HG02852 (cell line): ENCODE measurements at regions not wholly inside any gene's neighbourhood (a gene's known extent, or its start where the extent isn't known, plus 50 kb on each side); places are given as distances from the start of the nearest gene placed in this dataset.
"Not testable (repeated sequence)": the region's sequence is repeated elsewhere in the genome, so short reads cannot be mapped to it uniquely, and the experiment has no call there.

Source experiments
- ATAC-seq: cut with Tn5 transposase; IDR thresholded peaks from one replicate; pipeline ENCODE4 v1.9.1; 2021; ENCODE audit warnings: mild to moderate bottlenecking, moderate library complexity; ENCODE audit not compliant: unreplicated experiment

- ATAC-seq, result no peak
Measured at GRCh38 chr12:83321971-83322370, 635.3 kb downstream of the TMTC2 start.

DNA sequence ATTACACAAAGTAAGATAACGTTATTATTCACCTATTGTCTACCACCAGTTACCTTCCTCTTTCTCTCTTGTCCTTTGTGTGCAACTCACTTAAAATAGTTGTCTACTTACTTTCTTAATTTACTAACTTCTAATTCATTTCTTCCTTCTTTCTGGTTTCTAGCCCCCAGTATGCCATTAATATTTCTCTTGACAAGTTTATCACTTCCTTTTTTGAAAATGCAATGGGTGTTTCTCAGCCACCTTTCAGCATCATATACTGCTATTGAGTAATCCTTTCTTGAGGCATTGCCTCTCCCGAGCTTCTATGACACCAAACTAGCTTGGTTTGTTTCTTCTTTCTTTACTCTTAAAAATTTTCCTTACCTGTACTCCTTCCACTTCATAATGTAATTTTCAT lies 633.6 kb downstream of the TMTC2 start:
- no peak for ATAC-seq

DNA sequence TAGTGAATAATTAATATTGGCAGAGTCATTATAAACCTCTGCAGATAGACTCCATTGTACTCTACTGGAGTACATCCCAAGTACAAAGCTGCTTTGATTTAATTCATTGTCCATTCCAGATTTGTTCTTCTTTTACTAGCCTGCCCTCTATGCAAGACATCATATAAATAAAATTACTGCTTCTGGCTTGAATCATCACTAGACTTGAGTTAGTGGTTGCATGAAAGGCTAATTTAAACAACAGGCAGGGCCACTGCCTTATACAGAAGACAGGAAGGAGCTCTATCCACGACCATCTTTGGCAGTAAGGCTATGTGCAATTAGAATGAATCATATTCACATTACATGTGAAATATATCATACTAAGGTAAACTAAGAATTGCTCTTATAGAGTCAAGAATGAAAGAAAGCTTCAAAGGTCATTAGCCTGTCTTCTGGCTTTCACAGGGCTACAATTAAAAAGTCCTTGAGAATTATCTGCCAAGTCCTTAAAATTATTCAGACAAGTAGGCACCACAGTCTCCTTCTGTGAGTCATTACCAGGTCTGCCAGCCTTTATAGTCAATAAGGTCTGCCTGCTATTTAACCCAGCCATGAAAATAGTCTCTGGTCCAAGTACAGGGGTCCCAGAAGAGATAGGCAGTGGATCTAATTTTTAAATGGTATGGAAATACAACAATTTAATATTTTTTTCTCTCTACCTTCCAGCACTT lies 631.8 kb downstream of the TMTC2 start:
- ATAC-seq, result no peak

- no peak for ATAC-seq
Measured at GRCh38 chr12:83317595-83317994, 630.9 kb downstream of the TMTC2 start.

- ATAC-seq, result no peak
Measured at GRCh38 chr12:83313827-83314226, 627.1 kb downstream of the TMTC2 start.

DNA sequence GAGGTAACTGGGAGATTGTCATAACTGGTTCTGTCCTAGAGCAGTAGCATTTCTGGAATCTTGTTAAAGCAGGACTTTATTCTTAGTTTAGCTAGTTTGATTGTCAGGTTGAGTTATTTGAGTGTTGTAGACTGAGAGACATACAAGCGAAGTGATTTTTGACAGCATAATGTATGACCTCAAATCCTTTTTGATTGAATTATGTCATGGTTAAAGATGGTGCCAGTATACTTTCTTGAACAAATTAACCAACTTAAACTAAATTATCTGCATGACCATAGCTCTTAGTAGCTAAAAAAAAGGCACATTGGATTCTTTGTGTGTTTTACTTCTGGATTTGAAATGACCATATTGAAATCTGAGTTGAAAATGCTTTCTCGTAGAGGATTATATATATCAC lies 626.6 kb downstream of the TMTC2 start:
- no peak for ATAC-seq

DNA sequence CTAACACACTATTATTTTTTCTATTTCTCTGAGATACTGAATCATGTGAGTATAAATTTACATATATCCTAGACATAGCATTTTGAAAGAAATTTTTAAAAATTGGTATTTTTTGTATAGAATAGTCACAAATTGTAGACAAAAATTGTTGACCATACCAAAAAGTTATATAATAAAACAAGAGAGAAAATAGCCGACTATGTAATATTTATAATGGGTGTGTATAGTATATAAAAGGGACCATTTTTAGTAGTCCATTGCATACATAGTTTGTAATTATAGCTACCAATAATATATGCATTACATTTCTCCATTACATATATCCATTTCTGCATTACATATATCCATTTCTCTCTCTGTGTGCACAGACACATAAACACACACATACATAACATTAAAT lies 590.2 kb downstream of the TMTC2 start:
- no peak for ATAC-seq

DNA sequence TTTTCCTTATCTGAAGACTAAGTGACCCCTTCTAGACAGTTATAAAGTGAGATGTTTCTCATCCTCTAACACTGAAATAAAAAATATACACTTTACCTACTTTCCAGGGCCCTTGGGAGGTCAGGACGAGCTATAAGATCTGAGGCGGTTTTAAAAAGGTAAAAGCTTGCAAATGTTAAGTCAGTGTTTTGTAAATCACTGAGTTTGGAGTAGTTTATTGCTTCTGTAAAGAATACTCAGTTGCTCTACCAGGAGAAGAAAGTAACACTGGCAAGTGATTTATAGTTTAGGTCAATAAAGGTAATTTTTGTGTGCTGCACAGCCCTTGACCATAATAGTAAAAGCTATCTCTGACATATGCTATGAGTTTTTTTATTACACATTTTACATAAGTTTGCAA lies 584.5 kb downstream of the TMTC2 start:
- no peak for ATAC-seq

- no peak for ATAC-seq
Measured at GRCh38 chr12:83265808-83266207, 579.1 kb downstream of the TMTC2 start.

DNA sequence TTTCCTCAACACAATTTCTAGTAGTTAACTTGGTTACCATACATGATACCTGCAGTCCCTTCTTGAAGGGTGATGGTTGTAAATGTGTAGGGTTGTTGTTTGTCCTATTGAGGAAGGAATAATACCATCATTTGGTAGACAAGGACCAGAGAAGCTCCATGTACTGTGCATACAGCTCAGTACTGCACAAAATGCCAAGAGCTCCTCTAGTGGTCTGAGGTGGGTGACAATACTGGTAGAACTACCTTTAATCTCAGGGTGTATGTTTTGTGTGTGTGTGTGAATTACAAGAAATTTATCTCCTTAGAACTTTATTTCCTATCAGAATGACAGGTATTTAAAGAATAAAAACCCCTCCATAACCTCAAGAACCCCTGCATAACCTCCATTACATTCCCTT lies 575.3 kb downstream of the TMTC2 start:
- ATAC-seq, result no peak

DNA sequence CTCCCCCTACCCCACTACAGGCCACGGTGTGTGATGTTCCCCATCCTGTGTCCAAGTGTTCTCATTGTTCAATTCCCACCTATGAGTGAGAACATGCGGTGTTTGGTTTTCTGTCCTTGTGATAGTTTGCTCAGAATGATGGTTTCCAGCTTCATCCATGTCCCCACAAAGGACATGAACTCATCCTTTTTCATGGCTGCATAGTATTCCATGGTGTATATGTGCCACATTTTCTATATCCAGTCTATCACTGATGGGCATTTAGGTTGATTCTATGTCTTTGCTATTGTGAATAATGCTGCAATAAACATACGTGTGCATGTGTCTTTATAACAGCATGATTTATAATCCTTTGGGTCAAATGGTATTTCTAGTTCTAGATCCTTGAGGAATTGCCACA lies 573.4 kb downstream of the TMTC2 start:
- not testable (repeated sequence) for ATAC-seq

DNA sequence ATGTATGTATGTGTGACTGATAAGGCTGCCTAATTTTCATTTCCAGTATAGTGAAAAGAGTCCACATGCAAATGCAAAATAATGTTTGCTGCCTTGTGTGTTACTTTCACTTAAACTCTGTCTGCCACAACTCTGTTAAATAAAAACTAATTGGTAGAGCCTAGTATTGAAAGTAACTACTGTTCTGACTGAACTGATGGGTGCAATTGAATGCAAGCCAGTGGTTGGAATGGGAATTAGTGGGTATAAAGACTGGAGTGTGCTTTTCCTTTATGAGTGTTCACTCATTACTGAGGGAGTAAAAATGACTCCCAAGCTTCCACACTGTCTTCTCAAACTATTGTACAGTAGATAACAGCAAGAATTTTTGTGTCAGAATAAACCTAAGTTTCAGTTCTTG lies 571.0 kb downstream of the TMTC2 start:
- no peak for ATAC-seq

DNA sequence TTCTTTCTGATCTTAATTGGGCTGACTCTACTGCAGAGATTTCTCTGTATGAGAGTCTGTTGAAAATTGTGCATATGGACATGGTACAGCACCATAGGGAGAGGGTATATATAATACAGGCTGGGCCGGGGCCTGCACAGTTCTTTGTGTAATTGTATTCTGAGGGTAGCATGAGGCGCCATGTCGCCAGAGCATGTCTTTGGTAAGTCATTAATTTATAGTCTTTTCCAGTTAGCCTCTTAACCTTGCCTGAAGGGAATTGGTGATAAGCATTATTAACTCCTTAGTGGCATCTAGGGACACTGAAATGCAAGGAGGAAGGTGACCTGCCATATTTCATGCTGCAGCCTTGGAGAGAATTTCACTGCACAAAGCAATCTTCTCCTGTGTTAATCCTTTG lies 569.9 kb downstream of the TMTC2 start:
- no peak for ATAC-seq

GRCh38 chr12:83250866-83251265 lies 564.2 kb downstream of the TMTC2 start:
- no peak for ATAC-seq

GRCh38 chr12:83245156-83245555 lies 558.5 kb downstream of the TMTC2 start:
- ATAC-seq, result no peak

- no peak for ATAC-seq
Measured at GRCh38 chr12:83244001-83244400, 557.3 kb downstream of the TMTC2 start.

DNA sequence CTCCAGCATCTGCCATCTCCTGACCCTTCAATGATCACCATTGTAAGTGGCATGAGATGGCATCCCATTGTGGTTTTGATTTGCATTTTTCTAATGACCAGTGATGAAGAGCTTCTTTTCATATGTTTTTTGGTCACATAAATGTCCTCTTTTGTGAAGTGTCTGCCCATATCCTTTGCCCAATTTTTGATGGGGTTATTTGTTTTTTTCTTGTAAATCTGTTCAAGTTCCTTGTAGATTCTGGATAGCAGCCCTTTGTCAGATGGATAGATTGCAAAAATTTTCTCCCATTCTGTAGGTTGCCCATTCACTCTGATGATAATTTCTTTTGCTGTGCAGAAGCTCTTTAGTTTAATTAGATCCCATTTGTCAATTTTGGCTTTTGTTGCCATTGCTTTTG lies 547.3 kb downstream of the TMTC2 start:
- not testable (repeated sequence) for ATAC-seq

DNA sequence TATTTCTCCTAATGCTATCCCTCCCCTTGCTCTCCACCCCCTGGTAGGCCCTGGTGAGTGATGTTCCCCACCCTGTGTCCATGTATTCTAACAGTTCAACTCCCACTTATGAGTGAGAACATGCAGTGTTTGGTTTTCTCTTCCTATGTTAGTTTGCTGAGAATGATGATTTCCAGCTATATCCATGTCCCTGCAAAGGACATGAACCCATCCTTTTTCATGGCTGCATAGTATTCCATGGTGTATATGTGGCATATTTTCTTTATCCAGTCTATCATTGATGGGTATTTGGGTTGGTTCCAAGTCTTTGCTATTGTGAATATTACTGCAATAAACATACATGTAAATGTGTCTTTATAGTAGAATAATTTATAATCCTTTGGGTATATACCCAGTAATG lies 540.3 kb downstream of the TMTC2 start:
- ATAC-seq, result not testable (repeated sequence)

DNA sequence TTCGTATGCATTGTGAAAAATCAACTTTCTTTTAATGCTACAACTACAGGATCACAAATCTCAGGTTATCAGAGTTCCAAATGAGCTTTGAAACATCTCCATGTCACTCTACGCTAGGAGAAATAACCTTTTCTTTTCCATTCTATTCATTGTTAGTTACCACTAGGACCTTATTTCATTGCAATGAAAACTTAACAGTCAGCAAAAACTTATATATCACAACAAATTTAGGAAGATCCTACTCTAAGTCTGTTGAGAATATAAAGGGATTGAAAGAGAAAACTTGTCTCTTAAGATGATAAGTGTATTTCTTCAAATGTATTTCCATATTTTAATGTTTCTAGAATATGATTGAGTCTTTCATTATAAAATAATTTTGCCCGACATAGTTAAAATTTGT lies 539.1 kb downstream of the TMTC2 start:
- ATAC-seq, result no peak

DNA sequence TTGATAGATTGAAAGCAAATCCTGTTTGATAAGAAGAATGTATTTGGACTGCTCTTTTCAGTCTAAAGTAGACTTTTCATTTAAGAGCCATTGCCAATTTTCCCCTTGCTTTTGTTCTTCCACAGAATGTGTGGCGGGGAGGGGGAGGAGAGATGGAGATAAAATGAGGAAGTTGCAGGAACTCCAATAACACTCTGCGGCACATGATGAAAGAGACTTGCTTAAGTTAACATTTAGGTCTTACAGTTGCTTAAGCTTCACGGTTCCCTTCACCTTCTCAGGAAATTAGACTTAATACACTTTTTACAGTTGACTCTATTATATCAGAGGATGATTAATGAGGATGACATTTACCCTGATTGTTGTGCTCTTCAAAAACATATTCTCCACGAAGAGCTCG lies 537.3 kb downstream of the TMTC2 start:
- ATAC-seq, result no peak

- no peak for ATAC-seq
Measured at GRCh38 chr12:83220774-83221173, 534.1 kb downstream of the TMTC2 start.

DNA sequence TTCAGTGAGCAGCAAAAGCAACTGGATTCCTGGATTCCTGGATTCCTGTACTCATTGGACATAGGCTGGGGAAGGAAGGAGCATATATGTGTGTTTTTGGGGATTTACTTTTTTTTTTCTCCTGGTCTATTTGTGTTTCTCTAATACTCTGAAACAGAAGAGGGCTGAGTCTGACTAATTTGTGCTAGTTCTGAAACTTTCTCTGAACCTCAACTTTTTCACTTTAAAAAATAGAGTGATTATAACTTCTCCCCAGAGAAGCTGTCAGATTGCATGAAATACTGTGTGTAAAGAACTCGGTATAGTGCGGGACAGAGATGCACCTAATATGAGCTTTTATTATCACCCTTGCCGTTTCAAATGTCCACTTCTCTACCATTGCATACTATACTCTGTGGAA lies 529.5 kb downstream of the TMTC2 start:
- ATAC-seq, result no peak

- ATAC-seq, result no peak
Measured at GRCh38 chr12:83214185-83214584, 527.5 kb downstream of the TMTC2 start.
